Osteocyte (in vitro differentiated cells): ENCODE measurements at regions not wholly inside any gene's neighbourhood (a gene's known extent, or its start where the extent isn't known, plus 50 kb on each side); places are given as distances from the start of the nearest gene placed in this dataset.

ENCODE experiments used
- DNase-seq: peaks from one replicate; pipeline ENCODE4 v3.0.0; 2021; ENCODE audit warnings: mixed read lengths; ENCODE audit not compliant: unreplicated experiment; ENCODE audit errors: extremely low spot score
- H3K27ac Mint-ChIP-seq: one replicate; pipeline ENCODE4 v1.8.0; 2021; ENCODE audit warnings: mild to moderate bottlenecking, mixed read lengths; ENCODE audit not compliant: unreplicated experiment
- H3K27me3 Mint-ChIP-seq: one replicate; pipeline ENCODE4 v1.8.0; 2021; ENCODE audit warnings: mixed read lengths; ENCODE audit not compliant: unreplicated experiment
- H3K36me3 Mint-ChIP-seq: one replicate; pipeline ENCODE4 v1.8.0; 2021; ENCODE audit warnings: mixed read lengths; ENCODE audit not compliant: unreplicated experiment
- H3K4me1 Mint-ChIP-seq: one replicate; pipeline ENCODE4 v1.8.0; 2021; ENCODE audit warnings: mixed read lengths; ENCODE audit not compliant: unreplicated experiment
- H3K4me3 Mint-ChIP-seq: one replicate; pipeline ENCODE4 v1.8.0; 2021; ENCODE audit warnings: mild to moderate bottlenecking, moderate library complexity, mixed read lengths; ENCODE audit not compliant: unreplicated experiment
- H3K9me3 Mint-ChIP-seq: one replicate; pipeline ENCODE4 v1.8.0; 2021; ENCODE audit warnings: mixed read lengths; ENCODE audit not compliant: unreplicated experiment
- TF ChIP-seq, protein P1 (sequence below): fragments of 200-600 bp; sonication (generic); IDR thresholded peaks from 2 replicates; pipeline ENCODE4 v1.5.0; 2021; ENCODE audit warnings: antibody characterized with exemption, mild to moderate bottlenecking, moderate library complexity

GRCh38 chr4:81736324-81736723 lies 264.6 kb upstream of the RASGEF1B start:
- Mint-ChIP-seq H3K4me3 (no peak overlapping the region), H3K27me3 (peaks cover 4% of the 10 kb centered on the region), H3K4me1 (no peaks in the 10 kb centered on the region), H3K27ac (no peak overlapping the region), H3K36me3 (no peaks in the 10 kb centered on the region), H3K9me3 (no peaks in the 10 kb centered on the region)
- DNase-seq, result no peak
- TF ChIP-seq, protein P1, sequence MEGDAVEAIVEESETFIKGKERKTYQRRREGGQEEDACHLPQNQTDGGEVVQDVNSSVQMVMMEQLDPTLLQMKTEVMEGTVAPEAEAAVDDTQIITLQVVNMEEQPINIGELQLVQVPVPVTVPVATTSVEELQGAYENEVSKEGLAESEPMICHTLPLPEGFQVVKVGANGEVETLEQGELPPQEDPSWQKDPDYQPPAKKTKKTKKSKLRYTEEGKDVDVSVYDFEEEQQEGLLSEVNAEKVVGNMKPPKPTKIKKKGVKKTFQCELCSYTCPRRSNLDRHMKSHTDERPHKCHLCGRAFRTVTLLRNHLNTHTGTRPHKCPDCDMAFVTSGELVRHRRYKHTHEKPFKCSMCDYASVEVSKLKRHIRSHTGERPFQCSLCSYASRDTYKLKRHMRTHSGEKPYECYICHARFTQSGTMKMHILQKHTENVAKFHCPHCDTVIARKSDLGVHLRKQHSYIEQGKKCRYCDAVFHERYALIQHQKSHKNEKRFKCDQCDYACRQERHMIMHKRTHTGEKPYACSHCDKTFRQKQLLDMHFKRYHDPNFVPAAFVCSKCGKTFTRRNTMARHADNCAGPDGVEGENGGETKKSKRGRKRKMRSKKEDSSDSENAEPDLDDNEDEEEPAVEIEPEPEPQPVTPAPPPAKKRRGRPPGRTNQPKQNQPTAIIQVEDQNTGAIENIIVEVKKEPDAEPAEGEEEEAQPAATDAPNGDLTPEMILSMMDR, result no peak

DNA sequence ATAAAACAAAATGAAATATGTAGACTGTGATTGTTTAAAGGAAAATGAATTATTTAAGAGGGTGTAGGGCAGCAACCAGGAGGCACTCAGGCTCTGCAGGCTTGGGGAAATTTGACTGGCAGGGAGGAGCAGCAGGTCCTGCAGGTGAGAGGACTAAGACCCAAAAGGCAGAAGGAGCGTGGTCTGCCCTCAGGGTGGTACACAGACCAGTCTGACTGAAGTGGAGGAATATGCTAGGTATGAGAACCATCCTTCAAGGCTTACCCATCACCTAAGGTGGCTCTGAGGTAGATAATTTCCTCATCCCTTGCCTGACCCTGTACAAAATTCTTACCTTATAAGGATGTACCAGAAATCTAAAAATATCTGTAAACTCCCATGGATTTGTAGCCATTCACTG lies 261.3 kb upstream of the RASGEF1B start:
- Mint-ChIP-seq H3K4me1 (no peaks in the 10 kb centered on the region), H3K36me3 (no peaks in the 10 kb centered on the region), H3K27me3 (peaks cover 4% of the 10 kb centered on the region), H3K4me3 (no peak overlapping the region), H3K9me3 (no peaks in the 10 kb centered on the region), H3K27ac (no peak overlapping the region)
- TF ChIP-seq, protein P1, result no peak
- no peak for DNase-seq

GRCh38 chr4:81724925-81725329 lies 253.2 kb upstream of the RASGEF1B start:
- peaks cover 2% of the 10 kb centered on the region for H3K27me3 Mint-ChIP-seq
- H3K36me3 Mint-ChIP-seq, result no peaks in the 10 kb centered on the region
- H3K4me1 Mint-ChIP-seq, result no peaks in the 10 kb centered on the region
- no peak for DNase-seq
- H3K27ac Mint-ChIP-seq, result no peak overlapping the region
- H3K4me3 Mint-ChIP-seq, result no peak overlapping the region
- TF ChIP-seq, protein P1, result no peak
- no peaks in the 10 kb centered on the region for H3K9me3 Mint-ChIP-seq

GRCh38 chr4:81723927-81724587 lies 252.3 kb upstream of the RASGEF1B start:
- no peak for DNase-seq
- Mint-ChIP-seq H3K9me3 (no peaks in the 10 kb centered on the region), H3K27ac (no peak overlapping the region), H3K4me1 (no peaks in the 10 kb centered on the region), H3K4me3 (no peak overlapping the region), H3K36me3 (no peaks in the 10 kb centered on the region), H3K27me3 (no peaks in the 10 kb centered on the region)
- TF ChIP-seq, protein P1, result no peak

- TF ChIP-seq, protein P1, result no peak
- Mint-ChIP-seq H3K4me1 (no peaks in the 10 kb centered on the region), H3K27me3 (no peaks in the 10 kb centered on the region), H3K4me3 (no peak overlapping the region), H3K36me3 (no peaks in the 10 kb centered on the region), H3K27ac (no peak overlapping the region), H3K9me3 (no peaks in the 10 kb centered on the region)
- no peak for DNase-seq
Observed at GRCh38 chr4:81723019-81723884, 251.5 kb upstream of the RASGEF1B start.
